C4-2B (cell line): ENCODE measurements at regions not wholly inside any gene's neighbourhood (a gene's known extent, or its start where the extent isn't known, plus 50 kb on each side); places are given as distances from the start of the nearest gene placed in this dataset.

Source experiments
- ZFX ChIP-seq: fragments of 450-650 bp; IDR thresholded peaks from 2 replicates; pipeline ENCODE4 v1.6.1; 2017
- TF ChIP-seq, protein P1 (sequence below): fragments of 450-650 bp; conservative IDR thresholded peaks from 2 replicates; pipeline ENCODE4 v1.5.1; 2017; ENCODE audit warnings: mild to moderate bottlenecking

DNA sequence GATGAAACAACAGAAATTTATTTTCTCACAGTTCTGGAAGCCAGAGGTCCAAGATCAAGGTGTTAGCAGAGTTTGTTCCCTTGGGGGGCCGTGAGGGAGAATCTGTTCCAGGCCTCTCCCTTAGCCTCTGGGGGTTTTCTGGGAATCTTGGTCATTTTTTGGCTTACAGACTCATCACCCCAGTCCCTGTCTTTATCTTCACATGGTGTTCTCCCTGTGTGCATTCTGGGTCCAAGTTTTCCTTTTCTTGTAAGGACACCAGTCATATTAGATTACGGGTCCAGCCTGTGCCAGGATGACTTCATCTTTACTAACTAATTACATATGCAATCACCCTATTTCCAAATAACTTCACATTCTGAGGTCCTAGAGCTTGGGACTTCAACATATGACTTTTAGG, 292.5 kb upstream of the TRIB2 start:
- TF ChIP-seq, protein P1, sequence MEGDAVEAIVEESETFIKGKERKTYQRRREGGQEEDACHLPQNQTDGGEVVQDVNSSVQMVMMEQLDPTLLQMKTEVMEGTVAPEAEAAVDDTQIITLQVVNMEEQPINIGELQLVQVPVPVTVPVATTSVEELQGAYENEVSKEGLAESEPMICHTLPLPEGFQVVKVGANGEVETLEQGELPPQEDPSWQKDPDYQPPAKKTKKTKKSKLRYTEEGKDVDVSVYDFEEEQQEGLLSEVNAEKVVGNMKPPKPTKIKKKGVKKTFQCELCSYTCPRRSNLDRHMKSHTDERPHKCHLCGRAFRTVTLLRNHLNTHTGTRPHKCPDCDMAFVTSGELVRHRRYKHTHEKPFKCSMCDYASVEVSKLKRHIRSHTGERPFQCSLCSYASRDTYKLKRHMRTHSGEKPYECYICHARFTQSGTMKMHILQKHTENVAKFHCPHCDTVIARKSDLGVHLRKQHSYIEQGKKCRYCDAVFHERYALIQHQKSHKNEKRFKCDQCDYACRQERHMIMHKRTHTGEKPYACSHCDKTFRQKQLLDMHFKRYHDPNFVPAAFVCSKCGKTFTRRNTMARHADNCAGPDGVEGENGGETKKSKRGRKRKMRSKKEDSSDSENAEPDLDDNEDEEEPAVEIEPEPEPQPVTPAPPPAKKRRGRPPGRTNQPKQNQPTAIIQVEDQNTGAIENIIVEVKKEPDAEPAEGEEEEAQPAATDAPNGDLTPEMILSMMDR = no peak
- no peak for TF ChIP-seq ZFX
